ENCODE measurements at regions not wholly inside any gene's neighbourhood (a gene's known extent, or its start where the extent isn't known, plus 50 kb on each side); places are given as distances from the start of the nearest gene placed in this dataset.
A peak's percentile ranks its signal among the peaks of the same experiment; 100 is the strongest.

GRCh38 chr3:72351536-72351935 is 496.7 kb downstream of the SHQ1 start:
- H3K4me3 ChIP-seq (ENCODE audit: low read length in 2 of 2) = no peak overlapping the region
- no peak for DNase-seq (ENCODE audit: low read depth in 6 of 9, low spot score in 9 of 9)
- peaks cover 13 to 19% of the 10 kb centered on the region in 2 donors for H3K4me1 ChIP-seq (ENCODE audit: control insufficient read depth in 2 of 2, insufficient read depth in 2 of 2, low read length in 2 of 2)
- no peak overlapping the region for H3K27ac ChIP-seq (ENCODE audit: low read depth in 1 of 2, low read length in 1 of 2)
- no peaks in the 10 kb centered on the region for H3K9me3 ChIP-seq (ENCODE audit: control insufficient read depth in 2 of 2, insufficient read depth in 1 of 2, low read length in 1 of 2)
- peaks cover 0 to 17% of the 10 kb centered on the region in 2 donors for H3K27me3 ChIP-seq (ENCODE audit: control insufficient read depth in 2 of 2, insufficient read depth in 1 of 2, low read length in 1 of 2)
- 93% methylated on average over 9 of the region's 9 CpGs for WGBS
- H3K36me3 ChIP-seq (ENCODE audit: control insufficient read depth in 2 of 2, insufficient read depth in 2 of 2, low read length in 1 of 2) = no peaks in the 10 kb centered on the region

GRCh38 chr3:72350761-72351505 is 497.3 kb downstream of the SHQ1 start:
- 98% methylated on average over 15 of the region's 15 CpGs for WGBS
- DNase-seq (ENCODE audit: low read depth in 6 of 9, low spot score in 9 of 9) = no peak
- Histone ChIP-seq H3K9me3 (ENCODE audit: control insufficient read depth in 2 of 2, insufficient read depth in 1 of 2, low read length in 1 of 2) (no peaks in the 10 kb centered on the region), H3K27ac (ENCODE audit: low read depth in 1 of 2, low read length in 1 of 2) (no peak overlapping the region), H3K4me3 (ENCODE audit: low read length in 2 of 2) (no peak overlapping the region), H3K36me3 (ENCODE audit: control insufficient read depth in 2 of 2, insufficient read depth in 2 of 2, low read length in 1 of 2) (no peaks in the 10 kb centered on the region), H3K4me1 (ENCODE audit: control insufficient read depth in 2 of 2, insufficient read depth in 2 of 2, low read length in 2 of 2) (peaks cover 19 to 25% of the 10 kb centered on the region in 2 donors), H3K27me3 (ENCODE audit: control insufficient read depth in 2 of 2, insufficient read depth in 1 of 2, low read length in 1 of 2) (peaks cover 0 to 17% of the 10 kb centered on the region in 2 donors)

GRCh38 chr3:72348357-72348756 is 499.9 kb downstream of the SHQ1 start:
- no peak overlapping the region for H3K4me3 ChIP-seq (ENCODE audit: low read length in 2 of 2)
- peaks cover 0 to 14% of the 10 kb centered on the region in 2 donors for H3K27me3 ChIP-seq (ENCODE audit: control insufficient read depth in 2 of 2, insufficient read depth in 1 of 2, low read length in 1 of 2)
- no peak overlapping the region for H3K27ac ChIP-seq (ENCODE audit: low read depth in 1 of 2, low read length in 1 of 2)
- DNase-seq (ENCODE audit: low read depth in 6 of 9, low spot score in 9 of 9) = no peak
- H3K9me3 ChIP-seq (ENCODE audit: control insufficient read depth in 2 of 2, insufficient read depth in 1 of 2, low read length in 1 of 2) = no peaks in the 10 kb centered on the region
- no peaks in the 10 kb centered on the region for H3K36me3 ChIP-seq (ENCODE audit: control insufficient read depth in 2 of 2, insufficient read depth in 2 of 2, low read length in 1 of 2)
- peaks cover 29 to 47% of the 10 kb centered on the region in 2 donors for H3K4me1 ChIP-seq (ENCODE audit: control insufficient read depth in 2 of 2, insufficient read depth in 2 of 2, low read length in 2 of 2)

DNA sequence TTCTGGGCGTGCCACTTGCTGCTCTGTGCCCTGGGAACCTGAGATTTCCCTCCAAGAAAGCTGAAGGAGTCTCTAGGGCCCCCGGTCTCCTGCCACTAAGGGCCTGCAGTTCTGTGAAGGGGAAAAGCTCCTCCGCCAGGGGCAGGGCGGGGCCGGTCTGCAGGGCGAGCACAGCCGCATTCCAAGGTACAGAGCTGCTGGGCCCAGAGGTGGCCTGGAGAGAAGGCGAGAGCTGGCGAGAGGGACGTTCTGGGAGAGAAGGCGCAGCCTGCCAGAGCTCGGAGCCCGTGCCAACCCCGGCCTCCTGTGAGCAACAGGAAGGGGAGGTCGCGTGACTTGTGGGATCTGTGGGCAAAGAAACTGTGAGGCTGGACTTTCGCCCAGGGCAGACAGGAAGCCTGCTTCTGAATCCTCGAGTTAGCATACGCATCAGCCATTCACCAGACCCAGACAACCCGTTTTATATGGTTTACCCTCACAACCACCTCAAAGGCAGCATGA is 500.4 kb downstream of the SHQ1 start:
- 8% methylated on average over 20 of the region's 20 CpGs for WGBS
- no peaks in the 10 kb centered on the region for H3K36me3 ChIP-seq (ENCODE audit: control insufficient read depth in 2 of 2, insufficient read depth in 2 of 2, low read length in 1 of 2)

DNA sequence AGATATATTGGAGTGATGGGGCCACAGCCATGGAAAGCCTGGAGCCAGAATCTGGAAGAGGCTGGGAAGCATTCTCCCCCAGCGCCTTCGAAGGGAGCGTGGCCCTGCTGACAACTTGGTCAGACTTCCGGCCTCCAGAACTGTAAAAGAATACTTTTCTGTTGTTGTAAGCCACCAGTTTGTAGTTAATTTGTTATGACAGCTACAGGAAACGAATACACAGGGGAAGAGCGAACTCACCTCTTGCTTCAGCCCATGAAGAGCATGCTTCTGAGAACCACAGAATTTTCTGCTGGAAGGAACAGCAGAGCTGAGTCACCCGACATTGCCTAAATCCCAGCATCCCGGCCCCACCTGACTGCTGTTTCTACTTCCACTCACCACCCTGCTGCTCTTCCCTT is 501.7 kb downstream of the SHQ1 start:
- H3K36me3 ChIP-seq (ENCODE audit: control insufficient read depth in 2 of 2, insufficient read depth in 2 of 2, low read length in 1 of 2) = no peaks in the 10 kb centered on the region
- no peaks in the 10 kb centered on the region for H3K9me3 ChIP-seq (ENCODE audit: control insufficient read depth in 2 of 2, insufficient read depth in 1 of 2, low read length in 1 of 2)
- peak overlapping the region; percentile 58 to 61 for H3K27ac ChIP-seq (ENCODE audit: low read depth in 1 of 2, low read length in 1 of 2)
- H3K4me3 ChIP-seq (ENCODE audit: low read length in 2 of 2) = no peak overlapping the region
- DNase-seq (ENCODE audit: low read depth in 6 of 9, low spot score in 9 of 9) = peak in 5 of 9 donors; percentile 10 to 56 (median 31)
- WGBS = 15% methylated on average over 8 of the region's 8 CpGs
- H3K27me3 ChIP-seq (ENCODE audit: control insufficient read depth in 2 of 2, insufficient read depth in 1 of 2, low read length in 1 of 2) = peaks cover 0 to 14% of the 10 kb centered on the region in 2 donors
- H3K4me1 ChIP-seq (ENCODE audit: control insufficient read depth in 2 of 2, insufficient read depth in 2 of 2, low read length in 2 of 2) = peaks cover 29 to 49% of the 10 kb centered on the region in 2 donors

More for the DNA sequence above, 500.4 kb downstream of the SHQ1 start:
- Histone ChIP-seq H3K4me1 (ENCODE audit: control insufficient read depth in 2 of 2, insufficient read depth in 2 of 2, low read length in 2 of 2) (peaks cover 29 to 49% of the 10 kb centered on the region in 2 donors), H3K27ac (ENCODE audit: low read depth in 1 of 2, low read length in 1 of 2) (no peak overlapping the region), H3K4me3 (ENCODE audit: low read length in 2 of 2) (no peak overlapping the region), H3K9me3 (ENCODE audit: control insufficient read depth in 2 of 2, insufficient read depth in 1 of 2, low read length in 1 of 2) (no peaks in the 10 kb centered on the region), H3K27me3 (ENCODE audit: control insufficient read depth in 2 of 2, insufficient read depth in 1 of 2, low read length in 1 of 2) (peaks cover 0 to 14% of the 10 kb centered on the region in 2 donors)
- DNase-seq (ENCODE audit: low read depth in 6 of 9, low spot score in 9 of 9) = peak in 2 of 9 donors; percentile 33 to 46

DNA sequence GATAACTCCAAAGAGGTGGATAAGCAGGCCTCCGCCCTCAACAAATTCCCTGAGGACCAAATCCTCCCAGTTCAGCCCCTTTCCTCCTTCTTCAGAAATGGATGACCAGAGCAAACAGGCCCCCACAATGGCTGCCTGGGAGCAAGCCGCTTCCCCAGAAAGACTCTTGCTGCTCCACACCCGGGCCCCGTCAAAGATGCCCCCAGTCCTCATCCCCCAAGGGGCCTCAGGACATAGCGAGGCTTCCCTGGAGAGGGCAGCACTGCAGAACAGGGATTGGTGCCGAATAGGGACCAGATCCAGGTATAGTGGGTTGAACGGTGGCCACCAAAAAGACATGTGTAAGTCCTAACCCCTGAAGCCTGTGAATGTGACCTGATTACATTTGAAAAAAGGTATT is 502.3 kb downstream of the SHQ1 start:
- Histone ChIP-seq H3K36me3 (ENCODE audit: control insufficient read depth in 2 of 2, insufficient read depth in 2 of 2, low read length in 1 of 2) (no peaks in the 10 kb centered on the region), H3K9me3 (ENCODE audit: control insufficient read depth in 2 of 2, insufficient read depth in 1 of 2, low read length in 1 of 2) (no peaks in the 10 kb centered on the region), H3K27ac (ENCODE audit: low read depth in 1 of 2, low read length in 1 of 2) (no peak overlapping the region), H3K4me1 (ENCODE audit: control insufficient read depth in 2 of 2, insufficient read depth in 2 of 2, low read length in 2 of 2) (peaks cover 29 to 49% of the 10 kb centered on the region in 2 donors), H3K4me3 (ENCODE audit: low read length in 2 of 2) (no peak overlapping the region), H3K27me3 (ENCODE audit: control insufficient read depth in 2 of 2, insufficient read depth in 1 of 2, low read length in 1 of 2) (peaks cover 0 to 13% of the 10 kb centered on the region in 2 donors)
- WGBS = 92% methylated on average over 7 of the region's 7 CpGs
- no peak for DNase-seq (ENCODE audit: low read depth in 6 of 9, low spot score in 9 of 9)

GRCh38 chr3:72345237-72345878 is 502.9 kb downstream of the SHQ1 start:
- DNase-seq (ENCODE audit: low read depth in 6 of 9, low spot score in 9 of 9) = peak in 4 of 9 donors; percentile 18 to 48 (median 30)
- Histone ChIP-seq H3K4me1 (ENCODE audit: control insufficient read depth in 2 of 2, insufficient read depth in 2 of 2, low read length in 2 of 2) (peaks cover 29 to 49% of the 10 kb centered on the region in 2 donors), H3K9me3 (ENCODE audit: control insufficient read depth in 2 of 2, insufficient read depth in 1 of 2, low read length in 1 of 2) (no peaks in the 10 kb centered on the region), H3K4me3 (ENCODE audit: low read length in 2 of 2) (no peak overlapping the region), H3K27me3 (ENCODE audit: control insufficient read depth in 2 of 2, insufficient read depth in 1 of 2, low read length in 1 of 2) (peaks cover 0 to 7% of the 10 kb centered on the region in 2 donors), H3K27ac (ENCODE audit: low read depth in 1 of 2, low read length in 1 of 2) (no peak overlapping the region), H3K36me3 (ENCODE audit: control insufficient read depth in 2 of 2, insufficient read depth in 2 of 2, low read length in 1 of 2) (no peaks in the 10 kb centered on the region)
- 73% methylated on average over 7 of the region's 7 CpGs for WGBS

DNA sequence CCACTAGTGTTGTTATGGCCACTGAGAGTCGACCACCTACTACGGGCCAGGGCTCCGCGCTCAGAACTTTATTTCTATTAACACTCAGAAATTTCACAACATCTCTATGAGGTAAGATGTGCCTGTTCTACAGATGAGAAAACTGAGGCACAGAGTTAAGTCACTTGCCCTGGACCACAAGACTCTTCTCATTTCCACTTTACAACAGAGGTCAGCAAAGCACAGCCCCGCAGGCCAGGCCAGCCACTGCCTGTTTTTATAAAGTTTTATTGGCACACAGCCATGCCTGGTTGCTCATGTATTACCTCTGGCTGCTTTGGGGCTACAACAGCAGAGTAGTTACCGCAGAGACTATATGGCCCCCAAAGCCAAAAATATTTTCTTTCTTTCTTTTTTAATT is 503.6 kb downstream of the SHQ1 start:
- no peak for DNase-seq (ENCODE audit: low read depth in 6 of 9, low spot score in 9 of 9)
- Histone ChIP-seq H3K4me3 (ENCODE audit: low read length in 2 of 2) (no peak overlapping the region), H3K27ac (ENCODE audit: low read depth in 1 of 2, low read length in 1 of 2) (no peak overlapping the region), H3K4me1 (ENCODE audit: control insufficient read depth in 2 of 2, insufficient read depth in 2 of 2, low read length in 2 of 2) (peaks cover 29 to 49% of the 10 kb centered on the region in 2 donors), H3K9me3 (ENCODE audit: control insufficient read depth in 2 of 2, insufficient read depth in 1 of 2, low read length in 1 of 2) (no peaks in the 10 kb centered on the region), H3K36me3 (ENCODE audit: control insufficient read depth in 2 of 2, insufficient read depth in 2 of 2, low read length in 1 of 2) (no peaks in the 10 kb centered on the region), H3K27me3 (ENCODE audit: control insufficient read depth in 2 of 2, insufficient read depth in 1 of 2, low read length in 1 of 2) (peaks cover 0 to 7% of the 10 kb centered on the region in 2 donors)
- 98% methylated on average over 6 of the region's 6 CpGs for WGBS

DNA sequence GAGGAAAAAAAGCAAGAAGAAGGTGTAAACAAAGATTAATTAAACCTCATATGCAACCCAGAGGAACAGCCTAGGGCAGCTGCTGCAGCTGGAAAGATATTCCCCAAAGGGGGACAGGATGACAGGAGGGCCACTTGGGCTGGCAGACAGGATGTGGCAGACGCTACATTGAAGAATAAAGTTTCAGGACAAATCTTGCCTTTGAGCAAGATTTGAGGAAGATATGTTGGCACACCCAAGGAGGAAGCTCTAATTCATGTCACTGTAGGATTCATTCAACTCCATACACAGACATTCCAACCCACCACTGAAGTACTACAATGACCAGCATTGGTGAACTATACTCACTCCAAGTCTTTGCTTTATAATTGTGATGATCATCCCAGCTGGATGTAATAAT is 504.0 kb downstream of the SHQ1 start:
- Histone ChIP-seq H3K9me3 (ENCODE audit: control insufficient read depth in 2 of 2, insufficient read depth in 1 of 2, low read length in 1 of 2) (no peaks in the 10 kb centered on the region), H3K36me3 (ENCODE audit: control insufficient read depth in 2 of 2, insufficient read depth in 2 of 2, low read length in 1 of 2) (no peaks in the 10 kb centered on the region), H3K27ac (ENCODE audit: low read depth in 1 of 2, low read length in 1 of 2) (no peak overlapping the region), H3K4me3 (ENCODE audit: low read length in 2 of 2) (no peak overlapping the region), H3K4me1 (ENCODE audit: control insufficient read depth in 2 of 2, insufficient read depth in 2 of 2, low read length in 2 of 2) (peaks cover 29 to 49% of the 10 kb centered on the region in 2 donors), H3K27me3 (ENCODE audit: control insufficient read depth in 2 of 2, insufficient read depth in 1 of 2, low read length in 1 of 2) (peaks cover 0 to 7% of the 10 kb centered on the region in 2 donors)
- 42% methylated on average over 1 of the region's 1 CpG for WGBS
- DNase-seq (ENCODE audit: low read depth in 6 of 9, low spot score in 9 of 9) = no peak

Measured in thymus (tissue), 11 donors.